DOHH2 (cell line): ENCODE measurements at regions not wholly inside any gene's neighbourhood (a gene's known extent, or its start where the extent isn't known, plus 50 kb on each side); places are given as distances from the start of the nearest gene placed in this dataset.
"Not testable (repeated sequence)": the region's sequence is repeated elsewhere in the genome, so short reads cannot be mapped to it uniquely, and the experiment has no call there.

ENCODE experiments used
- H3F3A ChIP-seq: fragments of 200-600 bp; sonication (generic), shearing (Covaris generic); 2 replicates; pipeline ENCODE4 v1.6.0; 2016; ENCODE audit warnings: antibody characterized with exemption, mild to moderate bottlenecking; ENCODE audit not compliant: control insufficient read depth, insufficient read depth
- H3K27ac ChIP-seq: fragments of 200-600 bp; sonication (generic); 2 replicates; pipeline ENCODE4 v1.5.1; 2014; ENCODE audit warnings: low read depth, mild to moderate bottlenecking, low read length, moderate library complexity
- H3K27me3 ChIP-seq: fragments of 200-600 bp; sonication (generic); 2 replicates; pipeline ENCODE4 v1.6.1; 2014; ENCODE audit warnings: mild to moderate bottlenecking, low read length, mixed read lengths; ENCODE audit not compliant: control insufficient read depth
- H3K36me3 ChIP-seq: fragments of 200-600 bp; sonication (generic); 2 replicates; pipeline ENCODE4 v1.6.1; 2014; ENCODE audit warnings: mild to moderate bottlenecking, low read length, moderate library complexity, mixed read lengths; ENCODE audit not compliant: control insufficient read depth
- H3K4me1 ChIP-seq: fragments of 200-600 bp; sonication (generic); 2 replicates; pipeline ENCODE4 v1.6.1; 2014; ENCODE audit warnings: mild to moderate bottlenecking, low read length, mixed read lengths; ENCODE audit not compliant: control insufficient read depth
- H3K4me2 ChIP-seq: fragments of 200-600 bp; sonication (generic); 2 replicates; pipeline ENCODE4 v1.6.0; 2014; ENCODE audit warnings: mild to moderate bottlenecking, low read length, moderate library complexity
- H3K4me3 ChIP-seq: fragments of 200-600 bp; sonication (generic); 2 replicates; pipeline ENCODE4 v1.5.1; 2014; ENCODE audit warnings: mild to moderate bottlenecking, low read length, mixed read lengths
- H3K79me2 ChIP-seq: fragments of 200-600 bp; sonication (generic); 2 replicates; pipeline ENCODE4 v1.6.1; 2014; ENCODE audit warnings: mild to moderate bottlenecking, low read length, mixed read lengths; ENCODE audit not compliant: control insufficient read depth
- H3K9me2 ChIP-seq: fragments of 200-600 bp; sonication (generic); replicated peaks from 2 replicates; pipeline ENCODE4 v1.6.1; 2014; ENCODE audit warnings: mild to moderate bottlenecking, low read length, mixed read lengths; ENCODE audit not compliant: control insufficient read depth
- H3K9me3 ChIP-seq: fragments of 200-600 bp; sonication (generic); 2 replicates; pipeline ENCODE4 v1.6.1; 2014; ENCODE audit warnings: antibody characterized with exemption, low read length, mixed read lengths; ENCODE audit not compliant: control insufficient read depth, insufficient read depth
- H4K20me1 ChIP-seq: fragments of 200-600 bp; sonication (generic); 2 replicates; pipeline ENCODE4 v1.6.0; 2014; ENCODE audit warnings: low read depth, mild to moderate bottlenecking, antibody characterized with exemption, low read length, moderate library complexity; ENCODE audit not compliant: control insufficient read depth, insufficient read depth
- EZH2phosphoT487 ChIP-seq: fragments of 200-600 bp; sonication (generic); IDR thresholded peaks from 2 replicates; pipeline ENCODE4 v1.6.1; 2017; ENCODE audit warnings: borderline replicate concordance, mild to moderate bottlenecking, antibody characterized with exemption, low read length, moderate library complexity, mixed read lengths
- TF ChIP-seq, protein P1 (sequence below): fragments of 200-600 bp; sonication (generic); IDR thresholded peaks from one replicate; pipeline ENCODE4 v1.5.1; 2014; ENCODE audit warnings: antibody characterized with exemption, mild to moderate bottlenecking, low read depth, low read length; ENCODE audit not compliant: poor library complexity, severe bottlenecking

DNA sequence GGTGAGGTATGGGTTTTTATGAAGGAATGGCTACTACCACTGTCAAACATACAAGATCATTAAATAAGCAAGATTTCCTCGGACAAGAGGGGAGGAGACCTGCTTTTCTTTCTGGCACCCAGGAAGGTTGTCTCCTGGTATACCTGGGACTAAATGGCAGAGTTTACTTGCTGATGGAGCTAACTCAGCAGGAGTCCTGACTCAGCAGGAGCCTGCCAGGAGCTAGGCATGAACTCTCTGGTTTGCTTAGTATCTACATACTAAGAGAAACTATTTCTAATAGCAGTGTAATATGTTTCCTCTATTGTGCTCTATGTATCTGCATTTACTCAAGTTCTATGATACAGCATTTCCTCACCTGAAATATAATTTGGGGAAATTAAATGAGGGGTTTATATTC lies 404.2 kb downstream of the RSL24D1 start:
- H3K4me3 ChIP-seq = no peak overlapping the region
- TF ChIP-seq, protein P1, sequence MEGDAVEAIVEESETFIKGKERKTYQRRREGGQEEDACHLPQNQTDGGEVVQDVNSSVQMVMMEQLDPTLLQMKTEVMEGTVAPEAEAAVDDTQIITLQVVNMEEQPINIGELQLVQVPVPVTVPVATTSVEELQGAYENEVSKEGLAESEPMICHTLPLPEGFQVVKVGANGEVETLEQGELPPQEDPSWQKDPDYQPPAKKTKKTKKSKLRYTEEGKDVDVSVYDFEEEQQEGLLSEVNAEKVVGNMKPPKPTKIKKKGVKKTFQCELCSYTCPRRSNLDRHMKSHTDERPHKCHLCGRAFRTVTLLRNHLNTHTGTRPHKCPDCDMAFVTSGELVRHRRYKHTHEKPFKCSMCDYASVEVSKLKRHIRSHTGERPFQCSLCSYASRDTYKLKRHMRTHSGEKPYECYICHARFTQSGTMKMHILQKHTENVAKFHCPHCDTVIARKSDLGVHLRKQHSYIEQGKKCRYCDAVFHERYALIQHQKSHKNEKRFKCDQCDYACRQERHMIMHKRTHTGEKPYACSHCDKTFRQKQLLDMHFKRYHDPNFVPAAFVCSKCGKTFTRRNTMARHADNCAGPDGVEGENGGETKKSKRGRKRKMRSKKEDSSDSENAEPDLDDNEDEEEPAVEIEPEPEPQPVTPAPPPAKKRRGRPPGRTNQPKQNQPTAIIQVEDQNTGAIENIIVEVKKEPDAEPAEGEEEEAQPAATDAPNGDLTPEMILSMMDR = no peak
- no peak for TF ChIP-seq EZH2phosphoT487
- no peaks in the 10 kb centered on the region for H3K9me2 ChIP-seq
- H3K27me3 ChIP-seq = no peaks in the 10 kb centered on the region
- no peaks in the 10 kb centered on the region for H3K36me3 ChIP-seq
- no peaks in the 10 kb centered on the region for H3K9me3 ChIP-seq
- no peaks in the 10 kb centered on the region for H3F3A ChIP-seq
- H4K20me1 ChIP-seq = no peaks in the 10 kb centered on the region
- no peaks in the 10 kb centered on the region for H3K4me1 ChIP-seq
- H3K4me2 ChIP-seq = no peak overlapping the region
- H3K27ac ChIP-seq = no peak overlapping the region
- H3K79me2 ChIP-seq = no peaks in the 10 kb centered on the region

DNA sequence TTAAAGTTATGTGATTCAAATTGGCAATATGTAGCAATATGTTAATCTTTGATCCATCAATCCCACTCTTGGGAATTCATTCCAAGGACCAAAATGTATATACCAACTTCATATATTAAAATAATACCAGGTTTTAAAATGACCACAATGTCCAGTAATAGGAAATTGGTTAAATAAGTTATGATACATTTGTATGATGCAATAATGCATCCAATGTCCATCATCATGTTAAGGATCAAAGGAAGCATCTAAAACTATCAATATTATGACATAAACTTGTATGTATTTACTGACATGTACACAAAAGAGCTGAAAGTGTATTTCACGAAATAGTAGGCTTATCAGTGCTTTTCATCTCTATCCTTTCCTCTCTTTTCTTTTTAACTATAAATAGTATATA lies 406.0 kb downstream of the RSL24D1 start:
- Histone ChIP-seq H3K9me3 (no peaks in the 10 kb centered on the region), H3K9me2 (no peaks in the 10 kb centered on the region), H3F3A (no peaks in the 10 kb centered on the region), H3K27me3 (no peaks in the 10 kb centered on the region), H3K27ac (no peak overlapping the region), H4K20me1 (no peaks in the 10 kb centered on the region), H3K4me1 (no peaks in the 10 kb centered on the region), H3K36me3 (no peaks in the 10 kb centered on the region), H3K79me2 (no peaks in the 10 kb centered on the region), H3K4me2 (no peak overlapping the region), H3K4me3 (no peak overlapping the region)
- TF ChIP-seq, protein P1 = no peak
- TF ChIP-seq EZH2phosphoT487 = no peak

DNA sequence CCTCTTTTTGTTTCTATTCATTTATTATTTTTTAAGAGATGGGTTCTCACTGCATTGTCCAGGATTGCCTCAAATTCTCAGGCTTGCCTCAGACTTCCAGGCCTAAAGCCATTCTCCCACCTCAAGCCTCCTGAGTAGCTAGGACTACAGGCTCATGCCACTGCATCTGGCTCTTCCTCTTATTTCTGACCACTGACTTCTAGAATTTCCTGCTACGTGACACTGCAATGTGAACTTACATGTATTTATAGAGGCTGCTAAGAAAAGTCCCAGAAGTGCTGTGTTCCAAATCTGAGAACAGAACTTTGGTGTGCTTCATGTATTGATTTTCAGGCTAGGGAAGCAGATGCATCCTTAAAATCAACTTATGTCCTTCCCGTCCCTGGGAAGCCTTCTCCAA lies 407.4 kb downstream of the RSL24D1 start:
- TF ChIP-seq EZH2phosphoT487 = no peak
- no peak overlapping the region for H3K27ac ChIP-seq
- H3K4me1 ChIP-seq = no peaks in the 10 kb centered on the region
- H3K79me2 ChIP-seq = no peaks in the 10 kb centered on the region
- no peaks in the 10 kb centered on the region for H3K36me3 ChIP-seq
- no peaks in the 10 kb centered on the region for H3F3A ChIP-seq
- no peak overlapping the region for H3K4me3 ChIP-seq
- no peaks in the 10 kb centered on the region for H4K20me1 ChIP-seq
- no peaks in the 10 kb centered on the region for H3K9me3 ChIP-seq
- no peaks in the 10 kb centered on the region for H3K27me3 ChIP-seq
- H3K9me2 ChIP-seq = no peaks in the 10 kb centered on the region
- no peak overlapping the region for H3K4me2 ChIP-seq

DNA sequence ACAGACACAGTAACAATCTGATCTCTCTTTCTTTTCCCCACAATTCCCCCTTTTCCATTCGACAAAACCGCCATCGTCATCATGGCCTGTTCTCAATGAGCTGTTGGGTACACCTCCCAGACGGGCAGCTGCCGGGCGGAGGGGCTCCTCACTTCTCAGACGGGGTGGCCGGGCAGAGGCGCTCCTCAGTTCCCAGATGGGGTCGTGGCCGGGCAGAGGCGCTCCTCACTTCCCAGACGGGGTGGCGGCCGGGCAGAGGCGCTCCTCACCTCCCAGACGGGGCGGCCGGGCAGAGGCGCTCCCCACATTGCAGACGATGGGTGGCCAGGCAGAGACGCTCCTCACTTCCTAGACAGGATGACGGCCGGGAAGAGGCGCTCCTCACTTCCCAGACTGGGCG lies 415.5 kb downstream of the RSL24D1 start:
- H4K20me1 ChIP-seq, H3K27me3 ChIP-seq, H3K79me2 ChIP-seq, H3K4me3 ChIP-seq, H3F3A ChIP-seq, H3K27ac ChIP-seq, H3K36me3 ChIP-seq, H3K9me2 ChIP-seq, H3K9me3 ChIP-seq, H3K4me1 ChIP-seq, H3K4me2 ChIP-seq: not testable (repeated sequence)
